Neural progenitor cell (in vitro differentiated cells): ENCODE measurements at regions not wholly inside any gene's neighbourhood (a gene's known extent, or its start where the extent isn't known, plus 50 kb on each side); places are given as distances from the start of the nearest gene placed in this dataset.

ENCODE experiments used
- DNase-seq: peaks from one replicate; pipeline ENCODE4 v3.0.0-alpha.2; 2016; ENCODE audit warnings: low spot score
- H2AFZ ChIP-seq: fragments of 200-600 bp; sonication (generic); replicated peaks from 2 replicates; pipeline ENCODE4 v1.6.1; 2016; ENCODE audit warnings: antibody characterized with exemption
- H3F3A ChIP-seq: fragments of 200-600 bp; sonication (generic); 2 replicates; pipeline ENCODE4 v1.6.1; 2016; ENCODE audit warnings: antibody characterized with exemption, low read depth
- H3K27ac ChIP-seq: fragments of 200-600 bp; sonication (generic); 2 replicates; pipeline ENCODE4 v1.5.1; 2016; ENCODE audit warnings: mild to moderate bottlenecking
- H3K27me3 ChIP-seq: fragments of 200-600 bp; sonication (generic); 2 replicates; pipeline ENCODE4 v1.6.1; 2016; ENCODE audit warnings: mild to moderate bottlenecking, moderate library complexity
- H3K36me3 ChIP-seq: fragments of 200-600 bp; sonication (generic); 2 replicates; pipeline ENCODE4 v1.5.1; 2016
- H3K4me1 ChIP-seq: fragments of 200-600 bp; sonication (generic); 2 replicates; pipeline ENCODE4 v1.6.1; 2016; ENCODE audit warnings: mixed run types
- H3K4me2 ChIP-seq: fragments of 200-600 bp; sonication (generic); 2 replicates; pipeline ENCODE4 v1.6.1; 2016
- H3K4me3 ChIP-seq: fragments of 200-600 bp; sonication (generic); 2 replicates; pipeline ENCODE4 v1.5.1; 2016
- H3K79me2 ChIP-seq: fragments of 200-600 bp; sonication (generic); 2 replicates; pipeline ENCODE4 v1.6.1; 2016; ENCODE audit warnings: low read depth
- H3K9ac ChIP-seq: fragments of 200-600 bp; sonication (generic); 2 replicates; pipeline ENCODE4 v1.6.1; 2016
- H3K9me3 ChIP-seq: fragments of 200-600 bp; sonication (generic); 2 replicates; pipeline ENCODE4 v1.5.1; 2016; ENCODE audit warnings: low read depth
- H4K20me1 ChIP-seq: fragments of 200-600 bp; sonication (generic); 2 replicates; pipeline ENCODE4 v1.6.1; 2016; ENCODE audit warnings: low read depth
- H3K27ac Mint-ChIP-seq: 3 replicates; pipeline ENCODE4 v1.8.0; 2021; ENCODE audit warnings: mixed read lengths
- H3K27me3 Mint-ChIP-seq: 2 replicates; pipeline ENCODE4 v1.8.0; 2022; ENCODE audit warnings: low read depth, mild to moderate bottlenecking, inconsistent platforms, moderate library complexity, mixed read lengths; ENCODE audit not compliant: insufficient read depth
- H3K36me3 Mint-ChIP-seq: 3 replicates; pipeline ENCODE4 v1.8.0; 2021; ENCODE audit warnings: mixed read lengths
- H3K4me1 Mint-ChIP-seq: 3 replicates; pipeline ENCODE4 v1.8.0; 2021; ENCODE audit warnings: mixed read lengths
- H3K4me3 Mint-ChIP-seq: 3 replicates; pipeline ENCODE4 v1.8.0; 2021; ENCODE audit warnings: mild to moderate bottlenecking, moderate library complexity, mixed read lengths
- H3K9me3 Mint-ChIP-seq: 3 replicates; pipeline ENCODE4 v1.8.0; 2020; ENCODE audit warnings: mixed read lengths
- EZH2 ChIP-seq: fragments of 200-600 bp; sonication (generic); IDR thresholded peaks from 2 replicates; pipeline ENCODE4 v1.6.1; 2017; ENCODE audit warnings: antibody characterized with exemption, mild to moderate bottlenecking, moderate library complexity
- EZH2phosphoT487 ChIP-seq: fragments of 200-600 bp; sonication (generic); IDR thresholded peaks from 2 replicates; pipeline ENCODE4 v1.6.1; 2017; ENCODE audit warnings: antibody characterized with exemption
- TF ChIP-seq, protein P1 (sequence below): fragments of 200-600 bp; sonication (generic); IDR thresholded peaks from 2 replicates; pipeline ENCODE4 v1.5.1; 2017; ENCODE audit warnings: antibody characterized with exemption, mild to moderate bottlenecking

DNA sequence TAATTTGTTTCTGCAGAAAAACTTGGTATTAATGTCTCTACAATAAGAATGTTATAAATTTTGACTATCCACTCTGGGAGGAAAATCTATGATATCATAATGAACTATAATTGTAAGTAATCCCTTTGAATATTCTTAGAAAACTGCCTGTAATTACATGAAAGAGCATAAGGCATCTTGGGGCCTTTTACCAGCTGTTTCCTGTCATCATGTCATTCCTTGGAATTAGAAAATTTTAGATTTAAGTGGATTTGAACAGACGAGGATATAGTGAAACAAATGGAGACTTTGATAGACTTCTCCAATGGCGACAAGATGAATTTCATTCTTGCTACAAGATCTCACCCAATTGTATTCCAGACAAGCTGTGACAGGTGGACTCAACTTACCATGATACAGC is 423.4 kb upstream of the FLRT2 start:
- Mint-ChIP-seq H3K9me3 (peaks cover 3% of the 10 kb centered on the region), H3K36me3 (no peaks in the 10 kb centered on the region), H3K4me3 (no peak overlapping the region), H3K4me1 (no peaks in the 10 kb centered on the region), H3K27ac (no peak overlapping the region), H3K27me3 (no peaks in the 10 kb centered on the region)
- H3F3A ChIP-seq = no peaks in the 10 kb centered on the region
- no peaks in the 10 kb centered on the region for H3K27me3 ChIP-seq
- TF ChIP-seq, protein P1, sequence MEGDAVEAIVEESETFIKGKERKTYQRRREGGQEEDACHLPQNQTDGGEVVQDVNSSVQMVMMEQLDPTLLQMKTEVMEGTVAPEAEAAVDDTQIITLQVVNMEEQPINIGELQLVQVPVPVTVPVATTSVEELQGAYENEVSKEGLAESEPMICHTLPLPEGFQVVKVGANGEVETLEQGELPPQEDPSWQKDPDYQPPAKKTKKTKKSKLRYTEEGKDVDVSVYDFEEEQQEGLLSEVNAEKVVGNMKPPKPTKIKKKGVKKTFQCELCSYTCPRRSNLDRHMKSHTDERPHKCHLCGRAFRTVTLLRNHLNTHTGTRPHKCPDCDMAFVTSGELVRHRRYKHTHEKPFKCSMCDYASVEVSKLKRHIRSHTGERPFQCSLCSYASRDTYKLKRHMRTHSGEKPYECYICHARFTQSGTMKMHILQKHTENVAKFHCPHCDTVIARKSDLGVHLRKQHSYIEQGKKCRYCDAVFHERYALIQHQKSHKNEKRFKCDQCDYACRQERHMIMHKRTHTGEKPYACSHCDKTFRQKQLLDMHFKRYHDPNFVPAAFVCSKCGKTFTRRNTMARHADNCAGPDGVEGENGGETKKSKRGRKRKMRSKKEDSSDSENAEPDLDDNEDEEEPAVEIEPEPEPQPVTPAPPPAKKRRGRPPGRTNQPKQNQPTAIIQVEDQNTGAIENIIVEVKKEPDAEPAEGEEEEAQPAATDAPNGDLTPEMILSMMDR = no peak
- TF ChIP-seq EZH2 (no peak), EZH2phosphoT487 (no peak)
- H2AFZ ChIP-seq = no peak overlapping the region
- no peaks in the 10 kb centered on the region for H3K4me1 ChIP-seq
- no peak overlapping the region for H3K9ac ChIP-seq
- H3K27ac ChIP-seq = no peak overlapping the region
- no peaks in the 10 kb centered on the region for H3K79me2 ChIP-seq
- no peak overlapping the region for H3K4me2 ChIP-seq
- H3K36me3 ChIP-seq = no peaks in the 10 kb centered on the region
- peaks cover 4% of the 10 kb centered on the region for H3K9me3 ChIP-seq
- no peak for DNase-seq
- no peak overlapping the region for H3K4me3 ChIP-seq
- H4K20me1 ChIP-seq = no peaks in the 10 kb centered on the region

DNA sequence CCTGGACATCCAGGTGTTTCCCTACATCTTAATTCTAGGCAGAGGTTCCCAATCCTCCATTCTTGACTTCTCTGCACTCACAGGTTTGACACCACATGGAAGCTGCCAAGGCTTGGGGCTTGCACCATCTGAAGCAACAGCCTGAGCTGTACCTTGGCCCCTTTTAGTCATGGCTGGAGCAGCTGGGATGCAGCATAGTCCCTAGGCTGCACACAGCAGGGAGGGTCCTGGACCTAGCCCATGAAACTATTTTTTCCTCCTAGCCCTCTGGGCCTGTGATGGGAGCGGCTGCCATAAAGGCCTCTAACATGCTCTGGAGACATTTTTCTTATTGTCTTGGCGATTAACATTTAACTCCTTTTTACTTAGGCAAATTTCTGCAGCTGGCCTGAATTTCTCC is 417.2 kb upstream of the FLRT2 start:
- Mint-ChIP-seq H3K27me3 (peaks cover 2% of the 10 kb centered on the region), H3K27ac (no peak overlapping the region), H3K4me1 (no peaks in the 10 kb centered on the region), H3K4me3 (no peak overlapping the region), H3K36me3 (peaks cover 2% of the 10 kb centered on the region), H3K9me3 (peaks cover 28% of the 10 kb centered on the region)
- Histone ChIP-seq H3F3A (no peaks in the 10 kb centered on the region), H2AFZ (no peak overlapping the region), H3K27ac (no peak overlapping the region), H3K9me3 (peaks cover 4% of the 10 kb centered on the region), H3K4me3 (no peak overlapping the region), H3K9ac (no peak overlapping the region), H4K20me1 (no peaks in the 10 kb centered on the region), H3K36me3 (no peaks in the 10 kb centered on the region), H3K79me2 (no peaks in the 10 kb centered on the region), H3K4me1 (no peaks in the 10 kb centered on the region), H3K27me3 (no peaks in the 10 kb centered on the region), H3K4me2 (no peak overlapping the region)
- TF ChIP-seq, protein P1 = no peak
- no peak for TF ChIP-seq EZH2
- TF ChIP-seq EZH2phosphoT487 = no peak
- no peak for DNase-seq

DNA sequence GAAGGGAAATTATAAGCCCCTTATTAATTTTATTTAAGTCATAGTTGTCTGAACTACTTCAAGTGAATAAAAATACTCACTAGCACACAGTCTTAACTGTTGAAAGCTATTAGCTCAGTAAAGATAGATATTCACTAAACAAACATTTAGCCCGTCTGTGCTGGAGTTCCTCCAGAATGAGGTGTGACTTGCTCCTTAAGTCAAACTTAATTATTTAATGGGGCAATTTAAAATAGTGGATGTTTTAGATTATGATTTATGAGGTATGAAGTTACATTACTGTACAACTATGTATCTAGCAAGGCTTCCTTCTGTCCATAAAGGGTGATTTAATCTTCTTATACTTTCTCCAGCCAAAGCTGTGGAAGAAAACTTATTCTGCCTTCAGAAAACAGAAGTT is 414.0 kb upstream of the FLRT2 start:
- H3K9me3 Mint-ChIP-seq = peaks cover 28% of the 10 kb centered on the region
- no peaks in the 10 kb centered on the region for H4K20me1 ChIP-seq
- no peaks in the 10 kb centered on the region for H3K4me1 Mint-ChIP-seq
- H3K27me3 Mint-ChIP-seq = peaks cover 2% of the 10 kb centered on the region
- H3K27ac Mint-ChIP-seq = no peak overlapping the region
- no peaks in the 10 kb centered on the region for H3K36me3 ChIP-seq
- H3K36me3 Mint-ChIP-seq = peaks cover 2% of the 10 kb centered on the region
- H3K4me1 ChIP-seq = no peaks in the 10 kb centered on the region
- no peak overlapping the region for H3K4me3 Mint-ChIP-seq
- H3K4me2 ChIP-seq = no peak overlapping the region
- H3K27me3 ChIP-seq = no peaks in the 10 kb centered on the region
- TF ChIP-seq, protein P1 = no peak
- TF ChIP-seq EZH2 = no peak
- TF ChIP-seq EZH2phosphoT487 = no peak
- H3K9ac ChIP-seq = no peak overlapping the region
- no peak overlapping the region for H2AFZ ChIP-seq
- no peak for DNase-seq
- H3K4me3 ChIP-seq = no peak overlapping the region
- H3K27ac ChIP-seq = no peak overlapping the region
- H3F3A ChIP-seq = no peaks in the 10 kb centered on the region
- no peaks in the 10 kb centered on the region for H3K79me2 ChIP-seq
- no peaks in the 10 kb centered on the region for H3K9me3 ChIP-seq
